ENCODE measurements at regions not wholly inside any gene's neighbourhood (a gene's known extent, or its start where the extent isn't known, plus 50 kb on each side); places are given as distances from the start of the nearest gene placed in this dataset.

DNA sequence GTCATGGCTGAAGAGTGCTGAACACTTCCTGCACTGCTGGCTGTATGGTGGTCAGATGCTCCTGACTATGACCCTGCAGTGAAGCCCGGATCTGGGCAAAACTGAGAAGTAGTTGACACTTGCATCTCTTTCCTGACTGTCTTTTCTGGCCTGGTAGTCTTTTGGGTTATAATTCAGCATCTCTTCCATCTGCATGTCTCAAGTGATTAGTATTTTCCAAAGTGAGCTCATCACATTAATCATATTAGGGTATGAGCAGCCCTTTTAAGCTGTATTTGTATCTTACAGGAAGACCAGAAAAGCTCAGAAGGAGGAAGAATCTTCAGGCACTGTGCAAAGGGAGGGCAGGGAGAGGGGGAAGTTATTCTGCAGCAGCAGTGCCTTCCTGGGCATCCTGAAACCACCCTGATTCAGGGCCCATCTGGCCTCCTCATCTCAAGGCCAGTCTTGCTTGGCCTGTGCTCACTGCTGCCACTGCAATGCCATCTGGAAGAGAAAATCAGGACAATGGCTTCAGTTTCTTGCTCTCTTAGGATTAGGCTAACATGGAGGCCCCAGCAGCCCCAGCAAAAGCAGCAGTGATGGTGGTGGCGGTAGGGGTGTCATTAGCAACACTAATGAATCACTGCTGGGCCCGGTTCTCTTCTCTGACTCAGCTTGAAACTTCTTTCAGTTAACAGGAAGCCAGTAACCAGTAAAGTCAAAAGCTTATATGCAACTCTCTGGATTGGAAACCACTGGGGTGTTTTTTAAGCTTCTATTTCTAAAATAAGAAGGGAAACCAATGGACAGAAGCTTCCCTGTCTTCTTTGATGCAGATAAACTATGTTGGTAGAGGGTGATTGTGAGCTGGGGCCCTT lies 63.3 kb upstream of the WDR26 start:
- H3K79me2 ChIP-seq (ENCODE audit: insufficient read depth, low read length) = no peaks in the 10 kb centered on the region
- H3K36me3 Mint-ChIP-seq (ENCODE audit: insufficient read depth in 1 of 3, low read depth in 3 of 3) = peaks cover 6 to 22% (median 17%) of the 10 kb centered on the region in 3 experiments
- H2AK5ac ChIP-seq (ENCODE audit: insufficient read length, low read length) = no peak overlapping the region
- H3K4me3 Mint-ChIP-seq = peak overlapping the region; percentile 6 to 44; a peak in 3 of 5 replicates
- no peak overlapping the region for H3K4ac ChIP-seq (ENCODE audit: low read depth, low read length)
- H3K27me3 Mint-ChIP-seq (ENCODE audit: low read depth) = no peaks in the 10 kb centered on the region; the same call in 1 of the 2 replicates
- no peak overlapping the region for H2AFZ ChIP-seq (ENCODE audit: low read length)
- H4K20me1 ChIP-seq (ENCODE audit: control insufficient read depth, insufficient read depth, insufficient read length) = no peaks in the 10 kb centered on the region
- H3K4me2 ChIP-seq (ENCODE audit: insufficient read depth, insufficient read length, low read length) = no peak overlapping the region
- H3K27ac Mint-ChIP-seq = peak overlapping the region; percentile 93 to 99 (median 99)
- TF ChIP-seq, protein P1, sequence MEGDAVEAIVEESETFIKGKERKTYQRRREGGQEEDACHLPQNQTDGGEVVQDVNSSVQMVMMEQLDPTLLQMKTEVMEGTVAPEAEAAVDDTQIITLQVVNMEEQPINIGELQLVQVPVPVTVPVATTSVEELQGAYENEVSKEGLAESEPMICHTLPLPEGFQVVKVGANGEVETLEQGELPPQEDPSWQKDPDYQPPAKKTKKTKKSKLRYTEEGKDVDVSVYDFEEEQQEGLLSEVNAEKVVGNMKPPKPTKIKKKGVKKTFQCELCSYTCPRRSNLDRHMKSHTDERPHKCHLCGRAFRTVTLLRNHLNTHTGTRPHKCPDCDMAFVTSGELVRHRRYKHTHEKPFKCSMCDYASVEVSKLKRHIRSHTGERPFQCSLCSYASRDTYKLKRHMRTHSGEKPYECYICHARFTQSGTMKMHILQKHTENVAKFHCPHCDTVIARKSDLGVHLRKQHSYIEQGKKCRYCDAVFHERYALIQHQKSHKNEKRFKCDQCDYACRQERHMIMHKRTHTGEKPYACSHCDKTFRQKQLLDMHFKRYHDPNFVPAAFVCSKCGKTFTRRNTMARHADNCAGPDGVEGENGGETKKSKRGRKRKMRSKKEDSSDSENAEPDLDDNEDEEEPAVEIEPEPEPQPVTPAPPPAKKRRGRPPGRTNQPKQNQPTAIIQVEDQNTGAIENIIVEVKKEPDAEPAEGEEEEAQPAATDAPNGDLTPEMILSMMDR (conservative IDR thresholded peaks at IDR 0.05) = no peak
- no peak overlapping the region for H2BK20ac ChIP-seq (ENCODE audit: low read depth, low read length, poor library complexity, severe bottlenecking)
- H2BK120ac ChIP-seq (ENCODE audit: low read depth, low read length, poor library complexity, severe bottlenecking) = peak overlapping the region; percentile 7
- H3K79me1 ChIP-seq (ENCODE audit: insufficient read depth, low read depth, low read length, poor library complexity, severe bottlenecking) = no peaks in the 10 kb centered on the region
- H3K14ac ChIP-seq (ENCODE audit: insufficient read depth, low read length) = peak overlapping the region; percentile 49
- H2BK15ac ChIP-seq (ENCODE audit: low read depth, low read length) = no peak overlapping the region
- DNase-seq = peak; percentile 75
- peaks cover 7% of the 10 kb centered on the region for H3K9me3 ChIP-seq (ENCODE audit: control insufficient read depth, low read depth, low read length)
- H3K9ac ChIP-seq (ENCODE audit: extremely low read depth, insufficient read length, low read length) = peak overlapping the region; percentile 21
- H4K91ac ChIP-seq (ENCODE audit: insufficient read length, low read depth, low read length) = peak overlapping the region; percentile 19
- H3K27me3 ChIP-seq (ENCODE audit: insufficient read depth, low read length) = no peaks in the 10 kb centered on the region
- H3K18ac ChIP-seq (ENCODE audit: insufficient read length, low read depth, low read length) = peak overlapping the region; percentile 77
- peaks cover 12 to 16% of the 10 kb centered on the region in 2 experiments for H3K9me3 Mint-ChIP-seq
- peak overlapping the region; percentile 98 for H3K27ac ChIP-seq (ENCODE audit: insufficient read length, low read depth, low read length)
- H3T11ph ChIP-seq (ENCODE audit: low read length) = peak overlapping the region; percentile 40
- peak overlapping the region; percentile 66 for H2BK5ac ChIP-seq (ENCODE audit: insufficient read length, low read length)
- H4K5ac ChIP-seq (ENCODE audit: insufficient read length, low read depth, low read length) = peak overlapping the region; percentile 69
- no CpG with 5 or more reads among the region's 3 CpGs for WGBS (ENCODE audit: extremely low coverage, insufficient read length, low lambda C conversion rate)
- H3K4me1 Mint-ChIP-seq = peaks cover 64 to 70% of the 10 kb centered on the region in 2 experiments
- peak overlapping the region; percentile 13 for H3K56ac ChIP-seq (ENCODE audit: insufficient read length, low read depth, low read length)
- no peak overlapping the region for H3K23ac ChIP-seq (ENCODE audit: insufficient read length, low read depth, low read length)
- no peaks in the 10 kb centered on the region for H3K23me2 ChIP-seq (ENCODE audit: insufficient read length, low read depth, low read length, poor library complexity, severe bottlenecking)
- H4K8ac ChIP-seq (replicated peaks; ENCODE audit: insufficient read length, low read depth, low read length) = no peak overlapping the region
- H3K4me1 ChIP-seq (ENCODE audit: insufficient read depth, low read length) = peaks cover 11% of the 10 kb centered on the region; the same call in 1 of the 2 replicates
- H2BK12ac ChIP-seq (ENCODE audit: insufficient read length, low read depth, low read length) = peak overlapping the region; percentile 12

All from H9 (cell line).